ENCODE measurements at regions not wholly inside any gene's neighbourhood (a gene's known extent, or its start where the extent isn't known, plus 50 kb on each side); places are given as distances from the start of the nearest gene placed in this dataset.

- Histone ChIP-seq H3K9me2 (replicated peaks; ENCODE audit: insufficient read depth, low read length) (no peaks in the 10 kb centered on the region), H3K27ac (ENCODE audit: low read length) (no peak overlapping the region), H3K27me3 (replicated peaks; ENCODE audit: insufficient read depth, low read length) (no peaks in the 10 kb centered on the region), H3K9ac (ENCODE audit: low read length) (no peak overlapping the region), H3K4me1 (ENCODE audit: low read length) (peaks cover 12% of the 10 kb centered on the region), H3K36me3 (replicated peaks; ENCODE audit: insufficient read depth, low read length) (no peaks in the 10 kb centered on the region), H3K9me3 (replicated peaks; ENCODE audit: insufficient read depth, low read length) (no peaks in the 10 kb centered on the region), H3F3A (ENCODE audit: insufficient read depth, low read length) (no peaks in the 10 kb centered on the region; the same call in 1 of the 2 replicates), H4K20me1 (ENCODE audit: insufficient read depth, low read length) (no peaks in the 10 kb centered on the region), H3K4me2 (ENCODE audit: low read depth, low read length) (no peak overlapping the region), H2AFZ (ENCODE audit: low read length) (no peak overlapping the region), H3K79me2 (ENCODE audit: low read length) (no peaks in the 10 kb centered on the region), H3K4me3 (ENCODE audit: low read length) (no peak overlapping the region)
- TF ChIP-seq EZH2phosphoT487 (IDR thresholded peaks at IDR 0.05; ENCODE audit: low read length) (no peak), CTCF (IDR thresholded peaks at IDR 0.05; ENCODE audit: low read length) (no peak), EZH2 (optimal IDR thresholded peaks at IDR 0.05; ENCODE audit: low read depth, low read length) (no peak)
- no peak for DNase-seq
Observed at GRCh38 chr13:32904266-32904665, 112.0 kb upstream of the KL start.

- no peaks in the 10 kb centered on the region for H3K27me3 ChIP-seq (replicated peaks; ENCODE audit: insufficient read depth, low read length)
- H3K27ac ChIP-seq (ENCODE audit: low read length), result peak overlapping the region; percentile 53; the same call in 1 of the 2 replicates
- H3K4me1 ChIP-seq (ENCODE audit: low read length), result peaks cover 12% of the 10 kb centered on the region
- no peaks in the 10 kb centered on the region for H3K79me2 ChIP-seq (ENCODE audit: low read length)
- H3K9ac ChIP-seq (ENCODE audit: low read length), result no peak overlapping the region
- peak overlapping the region; percentile 50 for H3K4me2 ChIP-seq (ENCODE audit: low read depth, low read length)
- peak overlapping the region; percentile 53 for H2AFZ ChIP-seq (ENCODE audit: low read length)
- TF ChIP-seq CTCF (IDR thresholded peaks at IDR 0.05; ENCODE audit: low read length) (no peak), EZH2 (optimal IDR thresholded peaks at IDR 0.05; ENCODE audit: low read depth, low read length) (no peak), EZH2phosphoT487 (IDR thresholded peaks at IDR 0.05; ENCODE audit: low read length) (no peak)
- H3F3A ChIP-seq (ENCODE audit: insufficient read depth, low read length), result no peaks in the 10 kb centered on the region; the same call in 1 of the 2 replicates
- H3K9me2 ChIP-seq (replicated peaks; ENCODE audit: insufficient read depth, low read length), result no peaks in the 10 kb centered on the region
- no peaks in the 10 kb centered on the region for H4K20me1 ChIP-seq (ENCODE audit: insufficient read depth, low read length)
- no peaks in the 10 kb centered on the region for H3K36me3 ChIP-seq (replicated peaks; ENCODE audit: insufficient read depth, low read length)
- no peaks in the 10 kb centered on the region for H3K9me3 ChIP-seq (replicated peaks; ENCODE audit: insufficient read depth, low read length)
- peak; percentile 39 for DNase-seq
- H3K4me3 ChIP-seq (ENCODE audit: low read length), result peak overlapping the region; percentile 4; the same call in 1 of the 2 replicates
Observed at GRCh38 chr13:32905063-32905863, 111.0 kb upstream of the KL start.

DNA sequence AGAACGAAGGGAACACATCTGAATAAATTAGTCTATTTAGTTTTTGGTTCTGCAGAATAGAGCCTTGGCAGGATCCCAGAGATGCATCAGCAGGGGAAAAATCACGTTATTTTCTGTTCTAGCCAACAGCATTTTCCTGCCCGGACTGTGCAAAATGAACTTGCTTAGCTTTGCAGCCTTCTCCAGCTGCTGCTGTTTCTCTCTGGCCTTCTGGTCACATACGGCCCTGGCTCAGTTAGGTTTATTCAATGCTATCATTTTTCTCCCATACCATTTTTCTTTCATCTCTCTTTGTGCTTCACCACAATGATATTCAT, 110.4 kb upstream of the KL start:
- Histone ChIP-seq H4K20me1 (ENCODE audit: insufficient read depth, low read length) (no peaks in the 10 kb centered on the region), H3K27me3 (replicated peaks; ENCODE audit: insufficient read depth, low read length) (no peaks in the 10 kb centered on the region), H3K4me2 (ENCODE audit: low read depth, low read length) (peak overlapping the region; percentile 50), H3K4me1 (ENCODE audit: low read length) (peaks cover 12% of the 10 kb centered on the region), H3F3A (ENCODE audit: insufficient read depth, low read length) (no peaks in the 10 kb centered on the region; the same call in 1 of the 2 replicates), H3K27ac (ENCODE audit: low read length) (peak overlapping the region; percentile 53; the same call in 1 of the 2 replicates), H3K9me3 (replicated peaks; ENCODE audit: insufficient read depth, low read length) (no peaks in the 10 kb centered on the region), H3K36me3 (replicated peaks; ENCODE audit: insufficient read depth, low read length) (no peaks in the 10 kb centered on the region), H3K9ac (ENCODE audit: low read length) (no peak overlapping the region), H3K79me2 (ENCODE audit: low read length) (no peaks in the 10 kb centered on the region), H3K4me3 (ENCODE audit: low read length) (peak overlapping the region; percentile 4; the same call in 1 of the 2 replicates), H3K9me2 (replicated peaks; ENCODE audit: insufficient read depth, low read length) (no peaks in the 10 kb centered on the region), H2AFZ (ENCODE audit: low read length) (peak overlapping the region; percentile 53; the same call in 1 of the 2 replicates)
- TF ChIP-seq CTCF (IDR thresholded peaks at IDR 0.05; ENCODE audit: low read length) (no peak), EZH2 (optimal IDR thresholded peaks at IDR 0.05; ENCODE audit: low read depth, low read length) (no peak), EZH2phosphoT487 (IDR thresholded peaks at IDR 0.05; ENCODE audit: low read length) (no peak)
- peak; percentile 14 for DNase-seq

Data from MM.1S (cell line).